Neuronal stem cell (in vitro differentiated cells): ENCODE measurements at regions not wholly inside any gene's neighbourhood (a gene's known extent, or its start where the extent isn't known, plus 50 kb on each side); places are given as distances from the start of the nearest gene placed in this dataset.

Source experiments
- DNase-seq: peaks from one replicate; pipeline ENCODE4 v3.0.0-alpha.2; 2013; ENCODE audit warnings: low spot score
- H2AFZ ChIP-seq: one replicate; pipeline ENCODE4 v1.6.1; 2013; ENCODE audit warnings: mild to moderate bottlenecking, low read length, inconsistent platforms
- H2AK5ac ChIP-seq: 2 replicates; pipeline ENCODE4 v1.6.1; 2013; ENCODE audit warnings: low read depth, mild to moderate bottlenecking, inconsistent platforms, low read length, moderate library complexity, mixed read lengths
- H2BK120ac ChIP-seq: 2 replicates; pipeline ENCODE4 v1.6.1; 2013; ENCODE audit warnings: low read depth, mild to moderate bottlenecking, inconsistent platforms, low read length, moderate library complexity, mixed read lengths
- H2BK12ac ChIP-seq: one replicate; pipeline ENCODE4 v1.6.1; 2013; ENCODE audit warnings: low read length, inconsistent platforms
- H2BK15ac ChIP-seq: 2 replicates; pipeline ENCODE4 v1.6.1; 2013; ENCODE audit warnings: mild to moderate bottlenecking, low read length, inconsistent platforms, mixed read lengths
- H2BK5ac ChIP-seq: one replicate; pipeline ENCODE4 v1.6.1; 2013; ENCODE audit warnings: inconsistent platforms, mild to moderate bottlenecking, low read length, moderate library complexity
- H3K14ac ChIP-seq: one replicate; pipeline ENCODE4 v1.6.1; 2013; ENCODE audit warnings: low read length, inconsistent platforms
- H3K18ac ChIP-seq: 2 replicates; pipeline ENCODE4 v1.6.1; 2013; ENCODE audit warnings: low read length, inconsistent platforms
- H3K23ac ChIP-seq: 2 replicates; pipeline ENCODE4 v1.6.1; 2013; ENCODE audit warnings: low read depth, mild to moderate bottlenecking, mixed read lengths, low read length, inconsistent platforms; ENCODE audit not compliant: poor library complexity
- H3K27ac ChIP-seq: replicated peaks from 3 replicates; pipeline ENCODE4 v1.5.1; 2013; ENCODE audit warnings: low read length, inconsistent platforms
- H3K27me3 ChIP-seq, 3 experiments: 2 replicates each; pipeline ENCODE4 v1.6.1; 2013; ENCODE audit warnings: low read length in 3 of 3, mild to moderate bottlenecking in 2 of 3, inconsistent platforms in 1 of 3, low read depth in 1 of 3, mixed read lengths in 1 of 3, moderate library complexity in 1 of 3; ENCODE audit not compliant: control insufficient read depth in 3 of 3, insufficient read depth in 3 of 3
- H3K36me3 ChIP-seq, 2 donors: replicated peaks in 1 of 2; 2 replicates each; pipeline ENCODE4 v1.6.1; 2013; ENCODE audit warnings: low read length in 2 of 2; ENCODE audit not compliant: control insufficient read depth in 2 of 2, insufficient read depth in 2 of 2
- H3K4ac ChIP-seq: 2 replicates; pipeline ENCODE4 v1.6.1; 2013; ENCODE audit warnings: inconsistent platforms, mild to moderate bottlenecking, low read length, moderate library complexity
- H3K4me1 ChIP-seq, 2 donors: 1 replicate in 1 of 2; 2 replicates in 1 of 2; pipeline ENCODE4 v1.6.1; 2013; ENCODE audit warnings: low read length in 2 of 2, low read depth in 1 of 2; ENCODE audit not compliant: control insufficient read depth in 2 of 2, insufficient read depth in 1 of 2
- H3K4me2 ChIP-seq: one replicate; pipeline ENCODE4 v1.6.1; 2013; ENCODE audit warnings: mild to moderate bottlenecking, low read length, inconsistent platforms; ENCODE audit not compliant: insufficient read depth, poor library complexity, severe bottlenecking
- H3K4me3 ChIP-seq, 2 donors: 2 replicates each; pipeline ENCODE4 v1.5.1; 2013; ENCODE audit warnings: low read length in 2 of 2, mild to moderate bottlenecking in 2 of 2, inconsistent platforms in 1 of 2, moderate library complexity in 1 of 2
- H3K79me1 ChIP-seq: one replicate; pipeline ENCODE4 v1.6.1; 2013; ENCODE audit warnings: low read depth, mild to moderate bottlenecking, inconsistent platforms, low read length, moderate library complexity
- H3K9ac ChIP-seq: one replicate; pipeline ENCODE4 v1.6.1; 2013; ENCODE audit warnings: mild to moderate bottlenecking, low read depth, low read length, inconsistent platforms; ENCODE audit not compliant: poor library complexity
- H3K9me3 ChIP-seq, 2 donors: replicated peaks in 1 of 2; 2 replicates each; pipeline versions ENCODE3 to v1.6.1; 2013; ENCODE audit warnings: low read length in 2 of 2, mild to moderate bottlenecking in 2 of 2, inconsistent platforms in 1 of 2, low read depth in 1 of 2, mixed read lengths in 1 of 2, moderate library complexity in 1 of 2; ENCODE audit not compliant: control insufficient read depth in 2 of 2, insufficient read depth in 1 of 2
- H4K8ac ChIP-seq: one replicate; pipeline ENCODE4 v1.6.1; 2013; ENCODE audit warnings: low read depth, mild to moderate bottlenecking, inconsistent platforms, low read length, moderate library complexity
- H4K91ac ChIP-seq: one replicate; pipeline ENCODE4 v1.6.1; 2013; ENCODE audit warnings: low read length, low read depth, mild to moderate bottlenecking, inconsistent platforms; ENCODE audit not compliant: poor library complexity
- WGBS, 2 donors: extraction: QIAGEN DNeasy Blood & Tissue Kit; methylation state at CpG; one replicate each; pipeline ENCODE4 v1.1.7; 2013; ENCODE audit warnings: missing lambda C conversion rate in 2 of 2, mixed read lengths in 1 of 2; ENCODE audit not compliant: insufficient read length in 2 of 2, insufficient replicate concordance in 1 of 2; ENCODE audit errors: extremely low coverage in 2 of 2; 5-methylcytosine and 5-hydroxymethylcytosine counted together

DNA sequence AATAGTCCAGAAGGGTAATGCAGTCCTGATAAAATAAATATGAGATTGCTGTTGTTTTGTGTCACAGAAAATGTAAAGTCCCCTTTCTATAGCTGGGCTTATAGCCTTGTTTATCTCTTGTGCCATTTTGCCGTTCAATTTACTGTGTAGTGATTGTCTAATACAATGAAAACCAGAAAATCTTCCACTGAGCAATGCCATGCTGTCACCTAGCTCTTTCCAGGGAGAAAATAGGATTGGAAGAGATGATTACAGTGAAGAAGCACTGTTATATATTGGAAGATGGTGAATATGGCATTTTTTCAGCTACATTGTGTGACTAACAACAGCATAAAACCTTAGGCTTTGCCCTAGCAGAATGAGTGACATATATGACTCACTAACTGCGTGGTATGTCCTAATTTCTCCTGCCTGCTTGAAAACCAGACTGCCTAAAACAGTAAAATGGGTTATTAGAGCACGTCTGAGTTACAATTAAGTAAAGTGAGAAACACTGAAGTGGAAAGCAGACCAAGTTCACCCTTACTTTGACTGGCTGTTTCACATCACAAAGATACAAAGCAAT, 332.4 kb upstream of the ZP4 start:
- no peak overlapping the region for H2BK120ac ChIP-seq
- no peak overlapping the region for H3K4ac ChIP-seq
- no peaks in the 10 kb centered on the region for H3K27me3 ChIP-seq
- no peak overlapping the region for H3K9ac ChIP-seq
- H2BK5ac ChIP-seq = no peak overlapping the region
- WGBS, 2 donors = no CpG with 5 or more reads among the region's 3 CpGs
- no peak overlapping the region for H3K23ac ChIP-seq
- peaks cover 2% of the 10 kb centered on the region in 2 donors for H3K4me1 ChIP-seq
- H3K27ac ChIP-seq = no peak overlapping the region
- no peak overlapping the region for H3K14ac ChIP-seq
- no peak overlapping the region for H2BK12ac ChIP-seq
- H4K91ac ChIP-seq = no peak overlapping the region
- no peak overlapping the region for H2AK5ac ChIP-seq
- H2BK15ac ChIP-seq = no peak overlapping the region
- no peak overlapping the region for H3K4me2 ChIP-seq
- H3K9me3 ChIP-seq = peaks cover 2 to 3% of the 10 kb centered on the region in 2 donors
- no peak overlapping the region for H3K18ac ChIP-seq
- H3K36me3 ChIP-seq = no peaks in the 10 kb centered on the region
- no peaks in the 10 kb centered on the region for H3K79me1 ChIP-seq
- no peak for DNase-seq
- no peak overlapping the region for H2AFZ ChIP-seq
- H3K4me3 ChIP-seq = no peak overlapping the region
- no peak overlapping the region for H4K8ac ChIP-seq

DNA sequence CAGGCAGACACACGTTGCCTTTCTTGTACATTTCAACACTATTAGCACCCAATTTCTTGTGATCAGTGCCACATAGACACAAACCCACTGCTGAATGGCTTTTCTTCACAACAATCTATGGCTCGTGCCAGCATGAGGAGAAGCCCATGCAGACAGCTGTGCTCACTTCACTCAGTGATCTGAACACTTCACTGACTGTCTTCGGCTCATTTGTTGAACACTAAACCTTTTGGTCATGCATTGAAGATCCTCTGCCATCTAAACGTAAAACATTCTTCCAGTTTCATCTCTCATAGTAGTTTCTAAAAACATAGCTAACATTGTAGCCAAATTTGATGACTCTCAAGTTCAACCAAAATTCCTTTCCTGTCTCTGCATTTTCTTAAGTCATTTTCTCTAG, 331.0 kb upstream of the ZP4 start:
- no peaks in the 10 kb centered on the region for H3K79me1 ChIP-seq
- no peaks in the 10 kb centered on the region for H3K36me3 ChIP-seq
- no peak overlapping the region for H4K91ac ChIP-seq
- H2BK120ac ChIP-seq = no peak overlapping the region
- no peak overlapping the region for H2BK12ac ChIP-seq
- WGBS, 2 donors = no CpG with 5 or more reads among the region's 4 CpGs
- no peak overlapping the region for H2AFZ ChIP-seq
- no peak overlapping the region for H3K4ac ChIP-seq
- no peak overlapping the region for H4K8ac ChIP-seq
- H3K9me3 ChIP-seq = peaks cover 2 to 3% of the 10 kb centered on the region in 2 donors
- H3K27me3 ChIP-seq = peaks cover 0 to under 1% (median 0%) of the 10 kb centered on the region in 3 experiments
- no peak overlapping the region for H3K23ac ChIP-seq
- peaks cover 0 to under 1% of the 10 kb centered on the region in 2 donors for H3K4me1 ChIP-seq
- no peak for DNase-seq
- no peak overlapping the region for H3K4me2 ChIP-seq
- H3K14ac ChIP-seq = no peak overlapping the region
- no peak overlapping the region for H3K4me3 ChIP-seq
- H2AK5ac ChIP-seq = no peak overlapping the region
- no peak overlapping the region for H3K18ac ChIP-seq
- no peak overlapping the region for H3K9ac ChIP-seq
- H2BK5ac ChIP-seq = no peak overlapping the region
- no peak overlapping the region for H3K27ac ChIP-seq
- no peak overlapping the region for H2BK15ac ChIP-seq

DNA sequence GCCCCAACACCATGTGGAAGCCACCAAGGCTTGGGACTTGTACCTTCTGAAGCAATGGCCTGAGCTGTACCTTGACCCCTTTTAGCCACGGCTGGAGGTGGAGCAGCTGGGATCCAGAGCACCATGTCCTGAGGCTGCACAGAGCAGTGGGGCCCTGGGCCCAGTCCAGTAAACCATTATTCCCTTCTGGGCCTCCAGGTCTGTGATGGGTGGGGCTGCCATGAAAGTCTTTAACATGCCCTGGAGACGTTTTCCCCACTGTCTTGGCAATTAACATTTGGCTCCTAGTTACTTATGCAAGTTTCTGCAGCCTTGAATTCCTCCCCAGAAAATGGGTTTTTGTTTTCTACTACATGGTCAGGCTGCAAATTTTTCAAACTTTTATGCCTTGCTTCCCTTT, 323.7 kb upstream of the ZP4 start:
- Histone ChIP-seq H3K27ac (no peak overlapping the region), H3K18ac (no peak overlapping the region), H2AFZ (no peak overlapping the region), H3K9me3 (no peaks in the 10 kb centered on the region), H3K4me1 (no peaks in the 10 kb centered on the region), H3K14ac (no peak overlapping the region), H2AK5ac (no peak overlapping the region), H2BK120ac (no peak overlapping the region), H4K8ac (no peak overlapping the region), H3K9ac (no peak overlapping the region), H3K4me2 (no peak overlapping the region), H3K4ac (no peak overlapping the region), H3K4me3 (no peak overlapping the region), H3K36me3 (no peaks in the 10 kb centered on the region), H4K91ac (no peak overlapping the region), H3K23ac (no peak overlapping the region), H2BK12ac (no peak overlapping the region), H3K79me1 (no peaks in the 10 kb centered on the region), H2BK15ac (no peak overlapping the region), H3K27me3 (peaks cover 0 to 4% (median 0%) of the 10 kb centered on the region in 3 experiments), H2BK5ac (no peak overlapping the region)
- WGBS, 2 donors = no CpG with 5 or more reads among the region's 2 CpGs
- no peak for DNase-seq

DNA sequence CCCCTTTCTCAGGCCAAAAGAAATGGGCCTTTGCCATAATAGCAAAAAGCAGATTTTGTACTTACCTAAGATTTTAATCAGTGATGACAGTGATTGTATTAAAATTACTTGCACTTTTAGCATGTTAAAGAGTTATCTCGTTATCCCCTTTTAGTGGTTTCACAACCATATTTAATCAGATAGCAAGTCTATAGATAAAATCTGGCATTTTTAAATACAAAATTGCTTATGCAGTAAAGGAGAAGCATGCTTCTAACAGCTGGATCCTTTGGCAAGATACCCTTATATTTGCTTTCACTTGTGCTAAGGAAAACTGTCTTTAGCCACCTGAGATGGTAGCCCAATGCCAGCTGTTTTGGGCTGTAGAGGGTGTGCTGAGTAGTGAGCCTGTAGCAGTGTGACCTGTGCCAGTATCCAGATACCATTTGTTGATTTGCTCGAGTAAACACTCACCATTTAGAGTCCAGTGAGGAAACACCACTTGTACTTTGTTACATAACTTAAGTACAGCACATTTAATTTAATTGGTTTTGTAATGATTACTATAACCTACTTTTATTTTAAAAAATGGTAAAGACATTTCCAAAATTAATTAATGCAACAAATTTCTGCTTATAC, 314.4 kb upstream of the ZP4 start:
- no peak overlapping the region for H3K27ac ChIP-seq
- no peak overlapping the region for H4K8ac ChIP-seq
- H3K18ac ChIP-seq = no peak overlapping the region
- H3K36me3 ChIP-seq = no peaks in the 10 kb centered on the region
- H3K4me1 ChIP-seq = no peaks in the 10 kb centered on the region
- peaks cover 0 to 3% of the 10 kb centered on the region in 2 donors for H3K9me3 ChIP-seq
- H2BK15ac ChIP-seq = no peak overlapping the region
- H3K79me1 ChIP-seq = no peaks in the 10 kb centered on the region
- H2BK12ac ChIP-seq = no peak overlapping the region
- no peak overlapping the region for H3K14ac ChIP-seq
- H4K91ac ChIP-seq = no peak overlapping the region
- no peak overlapping the region for H3K9ac ChIP-seq
- H2AK5ac ChIP-seq = no peak overlapping the region
- H3K4me3 ChIP-seq = no peak overlapping the region
- H3K4ac ChIP-seq = no peak overlapping the region
- H2AFZ ChIP-seq = no peak overlapping the region
- no peak overlapping the region for H2BK120ac ChIP-seq
- H3K4me2 ChIP-seq = no peak overlapping the region
- DNase-seq = no peak
- no peak overlapping the region for H2BK5ac ChIP-seq
- WGBS, 2 donors = no CpG with 5 or more reads among the region's 2 CpGs
- H3K27me3 ChIP-seq = no peaks in the 10 kb centered on the region
- H3K23ac ChIP-seq = no peak overlapping the region
